ENCODE measurements at regions not wholly inside any gene's neighbourhood (a gene's known extent, or its start where the extent isn't known, plus 50 kb on each side); places are given as distances from the start of the nearest gene placed in this dataset.
"Not testable (repeated sequence)": the region's sequence is repeated elsewhere in the genome, so short reads cannot be mapped to it uniquely, and the experiment has no call there.

DNA sequence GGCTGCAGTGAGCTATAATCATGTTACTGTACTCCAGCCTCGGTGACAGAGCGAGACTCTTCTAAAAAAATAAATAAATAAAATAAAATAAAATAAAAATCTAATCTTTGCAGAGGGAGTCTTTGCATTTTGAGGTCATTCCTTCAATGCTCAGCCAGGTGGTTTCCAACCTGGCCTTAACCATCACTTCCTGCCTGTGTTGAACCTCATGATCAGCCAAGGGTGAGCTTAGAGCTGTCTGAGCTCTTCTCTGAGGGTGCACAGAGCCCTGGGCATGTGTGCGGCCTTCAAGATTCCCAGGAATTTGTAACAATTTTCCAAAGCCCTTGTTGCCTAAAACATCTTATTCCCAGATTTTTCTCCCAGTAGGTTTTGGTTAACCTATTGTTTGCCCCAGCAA lies 94.3 kb downstream of the KCNJ12 start:
- DNase-seq; H3K9me3 Mint-ChIP-seq; H3K36me3 Mint-ChIP-seq (ENCODE audit: low read depth); H3K27ac Mint-ChIP-seq; H3K4me3 Mint-ChIP-seq; H3K4me1 Mint-ChIP-seq (ENCODE audit: low read depth): not testable (repeated sequence)
- peaks cover 54% of the 10 kb centered on the region for H3K27me3 Mint-ChIP-seq (ENCODE audit: insufficient read depth)

DNA sequence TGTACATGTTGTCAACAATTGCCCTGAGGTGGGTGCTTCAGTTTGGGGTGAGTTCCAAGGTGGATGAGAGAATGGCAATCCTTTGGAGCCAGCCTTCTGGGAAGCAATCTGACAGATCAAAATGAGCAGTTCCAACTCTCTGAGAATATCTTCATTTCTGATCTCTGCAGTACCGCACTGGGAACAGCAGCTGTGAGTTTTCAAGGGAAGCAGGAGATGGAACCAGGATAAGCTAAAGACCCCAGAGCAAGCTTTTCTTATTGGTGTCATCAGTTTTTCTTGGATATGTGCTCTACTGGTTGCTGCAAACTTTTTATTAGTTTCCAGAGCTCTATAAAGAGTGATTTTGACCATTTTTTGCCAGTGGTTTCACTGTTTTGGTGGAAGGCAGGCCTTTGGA lies 94.7 kb downstream of the KCNJ12 start:
- H3K4me1 Mint-ChIP-seq (ENCODE audit: low read depth) = no peaks in the 10 kb centered on the region

DNA sequence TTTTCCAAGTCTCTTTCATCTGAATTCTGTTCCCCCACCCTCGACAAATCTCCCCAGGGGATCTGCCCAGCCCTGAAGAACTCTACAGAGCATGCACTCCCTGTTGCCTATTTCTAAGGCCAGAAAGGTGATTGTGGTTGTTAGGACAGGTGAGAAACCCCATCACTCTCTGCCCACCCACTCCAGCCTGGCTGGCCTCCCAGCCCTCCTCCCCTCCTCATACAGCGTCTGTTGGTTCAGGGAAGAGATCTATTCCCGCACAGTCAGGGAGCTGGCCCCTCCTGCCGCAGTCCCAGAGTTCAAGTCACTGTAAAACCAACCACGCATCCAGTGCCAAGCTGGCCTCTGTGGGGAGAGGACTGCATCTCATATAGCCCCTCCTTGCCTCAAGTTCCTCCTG lies 98.7 kb downstream of the KCNJ12 start:
- TF ChIP-seq, protein P1, sequence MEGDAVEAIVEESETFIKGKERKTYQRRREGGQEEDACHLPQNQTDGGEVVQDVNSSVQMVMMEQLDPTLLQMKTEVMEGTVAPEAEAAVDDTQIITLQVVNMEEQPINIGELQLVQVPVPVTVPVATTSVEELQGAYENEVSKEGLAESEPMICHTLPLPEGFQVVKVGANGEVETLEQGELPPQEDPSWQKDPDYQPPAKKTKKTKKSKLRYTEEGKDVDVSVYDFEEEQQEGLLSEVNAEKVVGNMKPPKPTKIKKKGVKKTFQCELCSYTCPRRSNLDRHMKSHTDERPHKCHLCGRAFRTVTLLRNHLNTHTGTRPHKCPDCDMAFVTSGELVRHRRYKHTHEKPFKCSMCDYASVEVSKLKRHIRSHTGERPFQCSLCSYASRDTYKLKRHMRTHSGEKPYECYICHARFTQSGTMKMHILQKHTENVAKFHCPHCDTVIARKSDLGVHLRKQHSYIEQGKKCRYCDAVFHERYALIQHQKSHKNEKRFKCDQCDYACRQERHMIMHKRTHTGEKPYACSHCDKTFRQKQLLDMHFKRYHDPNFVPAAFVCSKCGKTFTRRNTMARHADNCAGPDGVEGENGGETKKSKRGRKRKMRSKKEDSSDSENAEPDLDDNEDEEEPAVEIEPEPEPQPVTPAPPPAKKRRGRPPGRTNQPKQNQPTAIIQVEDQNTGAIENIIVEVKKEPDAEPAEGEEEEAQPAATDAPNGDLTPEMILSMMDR (IDR thresholded peaks at IDR 0.05) = no peak
- H3K4me1 Mint-ChIP-seq (ENCODE audit: low read depth) = no peaks in the 10 kb centered on the region
- no peaks in the 10 kb centered on the region for H3K36me3 Mint-ChIP-seq (ENCODE audit: low read depth)
- no peak for DNase-seq
- no peak overlapping the region for H3K4me3 Mint-ChIP-seq
- peaks cover 8% of the 10 kb centered on the region for H3K9me3 Mint-ChIP-seq
- no peak overlapping the region for H3K27ac Mint-ChIP-seq
- H3K27me3 Mint-ChIP-seq (ENCODE audit: insufficient read depth) = peaks cover 61% of the 10 kb centered on the region

More for the DNA sequence above, 94.7 kb downstream of the KCNJ12 start:
- H3K36me3 Mint-ChIP-seq (ENCODE audit: low read depth) = no peaks in the 10 kb centered on the region
- H3K27ac Mint-ChIP-seq = no peak overlapping the region
- no peaks in the 10 kb centered on the region for H3K9me3 Mint-ChIP-seq
- no peak overlapping the region for H3K4me3 Mint-ChIP-seq
- TF ChIP-seq, protein P1 (IDR thresholded peaks at IDR 0.05) = no peak
- peaks cover 56% of the 10 kb centered on the region for H3K27me3 Mint-ChIP-seq (ENCODE audit: insufficient read depth)
- DNase-seq = no peak

DNA sequence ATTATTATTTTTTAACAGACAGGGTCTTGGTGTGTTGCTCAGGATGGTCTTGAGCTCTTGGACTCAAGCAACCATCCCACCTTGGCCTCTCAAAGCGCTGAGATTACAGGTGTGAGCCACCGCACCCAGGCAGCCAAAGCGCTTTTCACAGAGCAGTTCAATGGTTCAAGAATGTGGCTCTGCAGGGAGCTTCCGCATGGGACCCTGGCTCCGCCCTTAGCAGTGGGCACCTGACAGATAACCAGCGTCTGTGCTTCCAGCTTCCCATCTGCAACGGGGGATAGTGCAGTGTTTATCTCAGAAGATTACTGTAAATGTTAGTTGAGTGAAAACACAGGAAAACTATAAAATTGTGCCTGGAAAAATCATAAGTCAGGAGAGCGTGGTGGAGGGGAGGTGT lies 99.4 kb downstream of the KCNJ12 start:
- peaks cover 8% of the 10 kb centered on the region for H3K9me3 Mint-ChIP-seq

DNA sequence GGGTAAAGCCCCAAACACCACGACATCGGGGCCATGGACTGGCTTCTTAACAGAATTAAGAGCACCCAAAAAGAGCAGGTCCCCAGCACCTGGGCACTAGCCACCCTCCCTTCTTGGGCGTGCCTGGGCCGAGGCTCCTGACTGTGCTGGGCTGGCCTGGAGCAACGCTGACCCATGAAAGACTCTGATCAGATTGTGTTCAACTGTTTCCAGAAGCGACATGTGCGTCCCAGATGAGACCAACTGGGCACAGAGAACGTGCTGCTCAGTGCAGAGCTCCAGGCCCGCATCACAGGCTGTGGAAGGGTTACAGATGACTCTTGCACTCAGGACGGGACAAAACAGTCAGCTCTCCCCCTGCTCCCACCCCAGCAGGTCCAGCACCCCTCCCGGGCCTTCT lies 100.7 kb downstream of the KCNJ12 start:
- H3K4me1 Mint-ChIP-seq (ENCODE audit: low read depth) = no peaks in the 10 kb centered on the region
- no peak for DNase-seq
- no peak overlapping the region for H3K4me3 Mint-ChIP-seq
- no peak overlapping the region for H3K27ac Mint-ChIP-seq
- H3K27me3 Mint-ChIP-seq (ENCODE audit: insufficient read depth) = peaks cover 68% of the 10 kb centered on the region
- H3K36me3 Mint-ChIP-seq (ENCODE audit: low read depth) = no peaks in the 10 kb centered on the region
- H3K9me3 Mint-ChIP-seq = peaks cover 8% of the 10 kb centered on the region
- TF ChIP-seq, protein P1 (IDR thresholded peaks at IDR 0.05) = no peak

More for the DNA sequence above, 99.4 kb downstream of the KCNJ12 start:
- Mint-ChIP-seq H3K4me1 (ENCODE audit: low read depth) (no peaks in the 10 kb centered on the region), H3K27ac (no peak overlapping the region), H3K36me3 (ENCODE audit: low read depth) (no peaks in the 10 kb centered on the region), H3K27me3 (ENCODE audit: insufficient read depth) (peaks cover 64% of the 10 kb centered on the region), H3K4me3 (no peak overlapping the region)
- DNase-seq = no peak
- TF ChIP-seq, protein P1 (IDR thresholded peaks at IDR 0.05) = no peak

DNA sequence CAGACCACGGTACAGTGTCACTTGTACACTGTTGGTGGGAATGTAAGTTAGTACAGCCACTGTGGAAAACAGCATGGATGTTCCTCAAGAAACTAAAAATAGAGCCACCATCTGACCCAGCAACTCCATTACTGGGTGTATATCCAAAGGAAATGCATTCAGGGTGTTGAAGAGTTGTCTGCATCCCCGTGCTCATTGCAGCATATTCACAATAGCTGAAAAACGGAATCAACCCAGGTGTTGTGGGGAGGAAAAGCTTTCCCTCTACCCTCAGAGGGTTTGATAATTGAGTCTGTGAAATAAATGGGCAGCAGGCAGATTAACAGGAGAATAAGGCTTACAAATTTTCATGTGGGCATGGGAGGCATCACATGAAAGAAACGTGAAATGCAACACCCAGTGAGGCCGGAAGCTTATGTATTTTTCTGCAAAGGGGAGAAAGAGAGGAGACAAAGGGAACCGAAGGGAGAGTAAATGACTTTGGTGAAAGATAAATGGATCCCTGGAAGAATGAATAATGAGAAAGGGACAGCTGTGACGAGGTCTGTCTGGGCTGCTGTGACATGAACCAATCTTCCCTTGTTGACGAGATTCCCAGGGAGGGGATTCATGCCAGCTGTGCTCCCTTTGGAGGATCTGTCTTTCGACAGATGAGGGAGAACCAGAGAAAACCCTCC lies 106.2 kb downstream of the KCNJ12 start:
- Mint-ChIP-seq H3K9me3 (peaks cover 8% of the 10 kb centered on the region), H3K36me3 (ENCODE audit: low read depth) (no peaks in the 10 kb centered on the region), H3K27ac (no peak overlapping the region), H3K4me1 (ENCODE audit: low read depth) (no peaks in the 10 kb centered on the region), H3K27me3 (ENCODE audit: insufficient read depth) (peaks cover 78% of the 10 kb centered on the region), H3K4me3 (no peak overlapping the region)
- TF ChIP-seq, protein P1 (IDR thresholded peaks at IDR 0.05) = no peak
- DNase-seq = no peak

DNA sequence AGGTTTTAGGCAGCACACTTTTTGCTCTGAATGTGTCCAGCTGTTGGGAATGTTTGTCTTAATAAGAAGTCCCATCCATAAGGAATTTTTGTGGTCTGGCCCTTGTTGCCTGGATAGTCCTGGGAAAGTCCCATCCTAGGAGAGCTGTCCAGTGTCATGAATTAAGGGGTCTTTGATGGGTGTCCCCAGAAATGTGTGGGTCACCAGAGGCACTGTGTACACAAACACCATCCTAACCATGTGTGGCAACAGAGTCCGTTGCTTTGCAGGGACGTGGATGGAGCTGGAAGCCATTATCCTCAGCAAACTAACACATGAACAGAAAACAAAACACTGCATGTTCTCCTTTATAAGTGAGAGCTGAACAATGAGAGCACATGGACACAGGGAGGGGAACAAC lies 111.9 kb downstream of the KCNJ12 start:
- H3K27me3 Mint-ChIP-seq (ENCODE audit: insufficient read depth) = peaks cover 32% of the 10 kb centered on the region
- H3K4me1 Mint-ChIP-seq (ENCODE audit: low read depth); H3K4me3 Mint-ChIP-seq; DNase-seq; H3K9me3 Mint-ChIP-seq; H3K27ac Mint-ChIP-seq; H3K36me3 Mint-ChIP-seq (ENCODE audit: low read depth): not testable (repeated sequence)
